Heart right ventricle (tissue), 16 donors: ENCODE measurements at regions not wholly inside any gene's neighbourhood (a gene's known extent, or its start where the extent isn't known, plus 50 kb on each side); places are given as distances from the start of the nearest gene placed in this dataset.

Experiments used
- ATAC-seq, 8 donors: fragments of 200-7000 bp; cut with Tn5 transposase; one replicate each; pipeline ENCODE4 v1.9.1; 2020; ENCODE audit warnings: mild to moderate bottlenecking in 8 of 8, moderate library complexity in 8 of 8, moderate number of reproducible peaks in 1 of 8
- DNase-seq, 2 donors: peaks; one replicate each; pipeline ENCODE4 v3.0.0-alpha.2; 2020
- H3K27ac ChIP-seq, 10 donors: fragments of 200-600 bp; sonication (generic) in 2 of 10; one replicate each; pipeline versions ENCODE4 v1.5.0 to v1.8.0; 2020 to 2022; ENCODE audit warnings: mild to moderate bottlenecking in 3 of 10
- H3K27me3 ChIP-seq, 7 donors: fragments of 200-600 bp; one replicate each; pipeline ENCODE4 v1.8.0; 2021 to 2022; ENCODE audit warnings: mild to moderate bottlenecking in 2 of 7
- H3K36me3 ChIP-seq, 9 donors: fragments of 200-600 bp; sonication (generic) in 1 of 9; one replicate each; pipeline versions ENCODE4 v1.5.0 to v1.8.0; 2020 to 2022; ENCODE audit warnings: mild to moderate bottlenecking in 2 of 9
- H3K4me1 ChIP-seq, 9 donors: fragments of 200-600 bp; sonication (generic) in 1 of 9; one replicate each; pipeline versions ENCODE4 v1.5.0 to v1.8.0; 2020 to 2022; ENCODE audit warnings: mild to moderate bottlenecking in 4 of 9
- H3K4me3 ChIP-seq, 10 donors: fragments of 200-600 bp; sonication (generic) in 2 of 10; one replicate each; pipeline versions ENCODE4 v1.5.0 to v1.8.0; 2020 to 2022; ENCODE audit warnings: mild to moderate bottlenecking in 7 of 10, moderate library complexity in 2 of 10
- H3K9me3 ChIP-seq, 11 donors: fragments of 200-600 bp in 10 of 11; sonication (generic) in 2 of 11; one replicate each; pipeline versions ENCODE4 v1.5.0 to v1.8.0; 2013 to 2022; ENCODE audit warnings: mild to moderate bottlenecking in 2 of 11, control low read depth in 1 of 11, moderate library complexity in 1 of 11
- CTCF ChIP-seq, 9 donors: fragments of 200-600 bp; sonication (generic) in 2 of 9; IDR thresholded peaks; one replicate each; pipeline versions ENCODE4 v1.5.0 to v1.8.0; 2021 to 2022; ENCODE audit warnings: antibody characterized with exemption in 9 of 9, mild to moderate bottlenecking in 5 of 9, moderate library complexity in 1 of 9
- WGBS, 2 donors: extraction: QIAGEN DNeasy Blood & Tissue Kit; methylation state at CpG; one replicate each; pipeline ENCODE4 v1.1.7; 2013; ENCODE audit warnings: inconsistent platforms in 1 of 2; 5-methylcytosine and 5-hydroxymethylcytosine counted together
- intact Hi-C, 10 donors: fragments of 100-400 bp; cut with DNase I; formaldehyde crosslinking; loops; one replicate each; pipeline versions ENCODE4 v1.11.1 to v1.14.2; 2022
- donor health status: Arrhythmogenic right ventricular cardiomyopathy.
- donor health status: ischemic (EF 13 %, LVEDD 7.1; RV severe dilation, severe dysfunction).
- donor health status: healthy with polysubstance abuse.
- donor health status: DM: no; HTN: yes; CAD: no.
- donor health status: DM: no; HTN: no; CAD: no.
- donor health status: ischemic (EF 25% LVEDD 6.9; RV normal size, moderate dysfunction).
- donor health status: ischemic (EF 25% LVEDD 5.7; RV mildly dilated, moderate dysfunction).
- donor health status: healthy.
- donor health status: DM: yes; HTN: yes; CAD: no.
- donor health status: Ischemic cardiomyopathy.
- donor health status: ischemic (EF 35%, LVEDD 5.7; RV mildly dilated, moderate dysfunction).
- donor health status: nonischemic (EF 11% LVEDD 7.7; RV severe dilation, severe dysfunction).
- donor health status: DM: yes; HTN: yes; CAD: no.
- donor health status: PGD.
- donor health status: ischemic (EF 29% LVEDD 5.4; RV normal size, mild dysfunction).
- donor health status: nonischemic (EF 23%, LVEDD 6.1; RV moderate dilation, normal function).

- Histone ChIP-seq H3K27ac (no peak overlapping the region), H3K4me3 (no peak overlapping the region), H3K4me1 (no peaks in the 10 kb centered on the region), H3K36me3 (no peaks in the 10 kb centered on the region), H3K27me3 (no peaks in the 10 kb centered on the region), H3K9me3 (peaks cover 0 to 17% (median 0%) of the 10 kb centered on the region in 11 donors)
- DNase-seq: no peak
- WGBS, 2 donors: 87 to 88% methylated on average over 2 of the region's 2 CpGs
- ATAC-seq: no peak
- no peak for TF ChIP-seq CTCF (IDR thresholded peaks at IDR 0.05)
- intact Hi-C loops: no loop called here
Measured at GRCh38 chr21:22115746-22116145, 1117.5 kb downstream of the NCAM2 start.

GRCh38 chr21:22120616-22121266 lies 1122.5 kb downstream of the NCAM2 start:
- Histone ChIP-seq H3K9me3 (peaks cover 0 to 45% (median 0%) of the 10 kb centered on the region in 11 donors), H3K27me3 (no peaks in the 10 kb centered on the region), H3K27ac (no peak overlapping the region), H3K36me3 (no peaks in the 10 kb centered on the region), H3K4me3 (no peak overlapping the region), H3K4me1 (no peaks in the 10 kb centered on the region)
- intact Hi-C loops: no loop called here
- ATAC-seq (no peak), DNase-seq (no peak)
- 76 to 77% methylated on average over 14 of the region's 14 CpGs for WGBS, 2 donors
- no peak for TF ChIP-seq CTCF (IDR thresholded peaks at IDR 0.05)

DNA sequence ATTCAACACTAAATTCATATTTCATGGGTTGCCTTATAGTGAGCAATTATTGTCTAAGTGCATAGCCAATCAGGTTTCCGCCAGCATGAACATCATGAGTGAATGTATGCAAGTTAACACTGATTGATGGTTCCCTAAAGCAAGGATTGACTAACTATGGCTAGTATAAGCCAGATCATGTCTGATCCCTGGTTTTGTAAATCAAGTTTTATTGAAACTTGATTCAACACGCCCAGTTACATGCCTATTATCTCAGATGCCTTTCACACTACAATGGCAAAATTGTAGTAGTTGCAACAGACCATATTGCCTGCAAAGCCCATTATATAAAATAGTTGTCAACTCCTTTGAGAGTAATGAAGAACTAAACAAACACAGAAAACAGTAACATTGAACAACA lies 1127.4 kb downstream of the NCAM2 start:
- Histone ChIP-seq H3K27me3 (no peaks in the 10 kb centered on the region), H3K4me1 (no peaks in the 10 kb centered on the region), H3K36me3 (no peaks in the 10 kb centered on the region), H3K4me3 (no peak overlapping the region), H3K27ac (no peak overlapping the region), H3K9me3 (peaks cover 0 to 35% (median 0%) of the 10 kb centered on the region in 11 donors)
- 90 to 91% methylated on average over 2 of the region's 2 CpGs for WGBS, 2 donors
- DNase-seq: no peak
- ATAC-seq: no peak
- no peak for TF ChIP-seq CTCF (IDR thresholded peaks at IDR 0.05)
- intact Hi-C loops: no loop called here

- no peak for TF ChIP-seq CTCF (IDR thresholded peaks at IDR 0.05)
- H3K4me1 ChIP-seq: no peaks in the 10 kb centered on the region
- peaks cover 0 to 9% (median 0%) of the 10 kb centered on the region in 11 donors for H3K9me3 ChIP-seq
- no peaks in the 10 kb centered on the region for H3K36me3 ChIP-seq
- ATAC-seq: no peak
- H3K4me3 ChIP-seq: no peak overlapping the region
- no peak overlapping the region for H3K27ac ChIP-seq
- no peaks in the 10 kb centered on the region for H3K27me3 ChIP-seq
- intact Hi-C loops: no loop called here
- no peak for DNase-seq
- WGBS, 2 donors: 71 to 74% methylated on average over 2 of the region's 2 CpGs
Measured at GRCh38 chr21:22128671-22129070, 1130.5 kb downstream of the NCAM2 start.
